HG03558 (cell line): ENCODE measurements at regions not wholly inside any gene's neighbourhood (a gene's known extent, or its start where the extent isn't known, plus 50 kb on each side); places are given as distances from the start of the nearest gene placed in this dataset.

Source experiments
- ATAC-seq: cut with Tn5 transposase; IDR thresholded peaks from one replicate; pipeline ENCODE4 v1.9.1; 2021; ENCODE audit warnings: moderate number of reproducible peaks; ENCODE audit not compliant: unreplicated experiment; ENCODE audit errors: extremely low read depth

- no peak for ATAC-seq
Observed at GRCh38 chr1:229203030-229203751, 67.7 kb upstream of the RAB4A start.

GRCh38 chr1:229203991-229204632 is 66.8 kb upstream of the RAB4A start:
- ATAC-seq, result no peak

- ATAC-seq, result no peak
Observed at GRCh38 chr1:229204921-229205777, 65.8 kb upstream of the RAB4A start.

GRCh38 chr1:229205854-229206253 is 65.1 kb upstream of the RAB4A start:
- no peak for ATAC-seq

- ATAC-seq, result no peak
Observed at GRCh38 chr1:229207916-229208315, 63.0 kb upstream of the RAB4A start.

- no peak for ATAC-seq
Observed at GRCh38 chr1:229208481-229208880, 62.4 kb upstream of the RAB4A start.

GRCh38 chr1:229209386-229209785 is 61.5 kb upstream of the RAB4A start:
- ATAC-seq, result no peak

GRCh38 chr1:229209816-229210215 is 61.1 kb upstream of the RAB4A start:
- no peak for ATAC-seq

GRCh38 chr1:229210844-229211243 is 60.1 kb upstream of the RAB4A start:
- no peak for ATAC-seq

- ATAC-seq, result no peak
Observed at GRCh38 chr1:229213797-229214196, 57.1 kb upstream of the RAB4A start.

- no peak for ATAC-seq
Observed at GRCh38 chr1:229217716-229218115, 53.2 kb upstream of the RAB4A start.

GRCh38 chr1:229218612-229219025 is 52.3 kb upstream of the RAB4A start:
- ATAC-seq, result no peak

- no peak for ATAC-seq
Observed at GRCh38 chr1:229220163-229220846, 50.6 kb upstream of the RAB4A start.

GRCh38 chr1:229221106-229222019 is 49.5 kb upstream of the RAB4A start:
- no peak for ATAC-seq
